ENCODE measurements at regions not wholly inside any gene's neighbourhood (a gene's known extent, or its start where the extent isn't known, plus 50 kb on each side); places are given as distances from the start of the nearest gene placed in this dataset.

DNA sequence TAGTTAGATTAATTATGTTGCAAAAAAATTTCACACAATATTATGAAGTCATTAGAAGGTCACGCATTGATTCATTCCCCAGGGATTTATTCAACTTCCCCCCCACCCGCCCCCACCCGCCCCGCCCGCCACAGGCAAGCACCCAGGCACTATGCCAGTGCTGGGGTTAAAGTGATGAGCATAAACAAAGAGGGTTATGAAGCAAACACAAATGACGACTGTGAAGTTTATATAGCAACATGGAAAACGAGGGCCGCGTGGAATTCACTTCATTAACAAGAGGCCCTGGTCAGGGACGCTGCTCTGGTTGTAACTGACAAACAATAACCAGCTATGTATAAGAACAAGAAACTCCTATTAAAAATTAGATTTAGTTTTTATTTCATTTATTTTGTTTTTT is 656.5 kb upstream of the COBL start:
- TF ChIP-seq, protein P1, sequence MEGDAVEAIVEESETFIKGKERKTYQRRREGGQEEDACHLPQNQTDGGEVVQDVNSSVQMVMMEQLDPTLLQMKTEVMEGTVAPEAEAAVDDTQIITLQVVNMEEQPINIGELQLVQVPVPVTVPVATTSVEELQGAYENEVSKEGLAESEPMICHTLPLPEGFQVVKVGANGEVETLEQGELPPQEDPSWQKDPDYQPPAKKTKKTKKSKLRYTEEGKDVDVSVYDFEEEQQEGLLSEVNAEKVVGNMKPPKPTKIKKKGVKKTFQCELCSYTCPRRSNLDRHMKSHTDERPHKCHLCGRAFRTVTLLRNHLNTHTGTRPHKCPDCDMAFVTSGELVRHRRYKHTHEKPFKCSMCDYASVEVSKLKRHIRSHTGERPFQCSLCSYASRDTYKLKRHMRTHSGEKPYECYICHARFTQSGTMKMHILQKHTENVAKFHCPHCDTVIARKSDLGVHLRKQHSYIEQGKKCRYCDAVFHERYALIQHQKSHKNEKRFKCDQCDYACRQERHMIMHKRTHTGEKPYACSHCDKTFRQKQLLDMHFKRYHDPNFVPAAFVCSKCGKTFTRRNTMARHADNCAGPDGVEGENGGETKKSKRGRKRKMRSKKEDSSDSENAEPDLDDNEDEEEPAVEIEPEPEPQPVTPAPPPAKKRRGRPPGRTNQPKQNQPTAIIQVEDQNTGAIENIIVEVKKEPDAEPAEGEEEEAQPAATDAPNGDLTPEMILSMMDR (IDR thresholded peaks at IDR 0.05; ENCODE audit: low read depth, low read length, poor library complexity, severe bottlenecking), result no peak
- TF ChIP-seq EZH2phosphoT487 (IDR thresholded peaks at IDR 0.05; ENCODE audit: borderline replicate concordance, low read length), result no peak

Data from DOHH2 (cell line).